ENCODE measurements at regions not wholly inside any gene's neighbourhood (a gene's known extent, or its start where the extent isn't known, plus 50 kb on each side); places are given as distances from the start of the nearest gene placed in this dataset.
"Not testable (repeated sequence)": the region's sequence is repeated elsewhere in the genome, so short reads cannot be mapped to it uniquely, and the experiment has no call there.

- in situ Hi-C loops (cut with HindIII; ENCODE audit: low sequenced_read_pairs) = no loop called here
- no peak for DNase-seq (ENCODE audit: low spot score)
Measured at GRCh38 chr1:38685388-38685787, 174.2 kb downstream of the RRAGC start.

- in situ Hi-C loops (cut with HindIII; ENCODE audit: low sequenced_read_pairs) = no loop called here
- no peak for DNase-seq (ENCODE audit: low spot score)
Measured at GRCh38 chr1:38680801-38681510, 178.6 kb downstream of the RRAGC start.

GRCh38 chr1:38677756-38678155 lies 181.8 kb downstream of the RRAGC start:
- no peak for DNase-seq (ENCODE audit: low spot score)
- in situ Hi-C loops (cut with HindIII; ENCODE audit: low sequenced_read_pairs) = no loop called here

- DNase-seq (ENCODE audit: low spot score) = no peak
- in situ Hi-C loops (cut with HindIII; ENCODE audit: low sequenced_read_pairs) = no loop called here
Measured at GRCh38 chr1:38677311-38677710, 182.3 kb downstream of the RRAGC start.

- in situ Hi-C loops (cut with HindIII; ENCODE audit: low sequenced_read_pairs) = no loop called here
- DNase-seq (ENCODE audit: low spot score) = no peak
Measured at GRCh38 chr1:38672692-38673091, 186.9 kb downstream of the RRAGC start.

GRCh38 chr1:38671221-38671620 lies 188.4 kb downstream of the RRAGC start:
- in situ Hi-C loops (cut with HindIII; ENCODE audit: low sequenced_read_pairs) = no loop called here
- no peak for DNase-seq (ENCODE audit: low spot score)

- in situ Hi-C loops (cut with HindIII; ENCODE audit: low sequenced_read_pairs) = no loop called here
- DNase-seq (ENCODE audit: low spot score) = no peak
Measured at GRCh38 chr1:38670544-38671122, 188.9 kb downstream of the RRAGC start.

- DNase-seq (ENCODE audit: low spot score) = no peak
- in situ Hi-C loops (cut with HindIII; ENCODE audit: low sequenced_read_pairs) = no loop called here
Measured at GRCh38 chr1:38667626-38668025, 191.9 kb downstream of the RRAGC start.

GRCh38 chr1:38662126-38662525 lies 197.4 kb downstream of the RRAGC start:
- DNase-seq (ENCODE audit: low spot score) = no peak
- in situ Hi-C loops (cut with HindIII; ENCODE audit: low sequenced_read_pairs) = no loop called here

GRCh38 chr1:38658883-38659282 lies 200.7 kb downstream of the RRAGC start:
- DNase-seq (ENCODE audit: low spot score) = no peak
- in situ Hi-C loops (cut with HindIII; ENCODE audit: low sequenced_read_pairs) = no loop called here

- in situ Hi-C loops (cut with HindIII; ENCODE audit: low sequenced_read_pairs) = no loop called here
- no peak for DNase-seq (ENCODE audit: low spot score)
Measured at GRCh38 chr1:38657873-38658272, 201.7 kb downstream of the RRAGC start.

- in situ Hi-C loops (cut with HindIII; ENCODE audit: low sequenced_read_pairs) = no loop called here
Measured at GRCh38 chr1:38657207-38657840, 202.2 kb downstream of the RRAGC start.

GRCh38 chr1:38656726-38657125 lies 202.8 kb downstream of the RRAGC start:
- in situ Hi-C loops (cut with HindIII; ENCODE audit: low sequenced_read_pairs) = no loop called here
- no peak for DNase-seq (ENCODE audit: low spot score)

More at GRCh38 chr1:38657207-38657840, 202.2 kb downstream of the RRAGC start:
- no peak for DNase-seq (ENCODE audit: low spot score)

GRCh38 chr1:38652217-38652616 lies 207.4 kb downstream of the RRAGC start:
- no peak for DNase-seq (ENCODE audit: low spot score)

GRCh38 chr1:38651669-38652068 lies 207.9 kb downstream of the RRAGC start:
- in situ Hi-C loops (cut with HindIII; ENCODE audit: low sequenced_read_pairs) = no loop called here
- no peak for DNase-seq (ENCODE audit: low spot score)

More at GRCh38 chr1:38652217-38652616, 207.4 kb downstream of the RRAGC start:
- in situ Hi-C loops (cut with HindIII; ENCODE audit: low sequenced_read_pairs) = no loop called here

GRCh38 chr1:38648417-38648816 lies 211.2 kb downstream of the RRAGC start:
- DNase-seq (ENCODE audit: low spot score) = no peak
- in situ Hi-C loops (cut with HindIII; ENCODE audit: low sequenced_read_pairs) = no loop called here

GRCh38 chr1:38647341-38647740 lies 212.2 kb downstream of the RRAGC start:
- DNase-seq (ENCODE audit: low spot score); in situ Hi-C loops (cut with HindIII; ENCODE audit: low sequenced_read_pairs): not testable (repeated sequence)

GRCh38 chr1:38644092-38644491 lies 215.5 kb downstream of the RRAGC start:
- no peak for DNase-seq (ENCODE audit: low spot score)

GRCh38 chr1:38641661-38642060 lies 217.9 kb downstream of the RRAGC start:
- in situ Hi-C loops (cut with HindIII; ENCODE audit: low sequenced_read_pairs) = no loop called here

More at GRCh38 chr1:38644092-38644491, 215.5 kb downstream of the RRAGC start:
- in situ Hi-C loops (cut with HindIII; ENCODE audit: low sequenced_read_pairs) = no loop called here

GRCh38 chr1:38640371-38640770 lies 219.2 kb downstream of the RRAGC start:
- in situ Hi-C loops (cut with HindIII; ENCODE audit: low sequenced_read_pairs) = no loop called here
- DNase-seq (ENCODE audit: low spot score) = no peak

More at GRCh38 chr1:38641661-38642060, 217.9 kb downstream of the RRAGC start:
- DNase-seq (ENCODE audit: low spot score) = no peak
